GM21737 (cell line): ENCODE measurements at regions not wholly inside any gene's neighbourhood (a gene's known extent, or its start where the extent isn't known, plus 50 kb on each side); places are given as distances from the start of the nearest gene placed in this dataset.
A peak's percentile ranks its signal among the peaks of the same experiment; 100 is the strongest.

ENCODE experiments used
- ATAC-seq: cut with Tn5 transposase; IDR thresholded peaks from one replicate; pipeline ENCODE4 v1.9.1; 2021; ENCODE audit warnings: mild to moderate bottlenecking, moderate library complexity; ENCODE audit not compliant: unreplicated experiment

DNA sequence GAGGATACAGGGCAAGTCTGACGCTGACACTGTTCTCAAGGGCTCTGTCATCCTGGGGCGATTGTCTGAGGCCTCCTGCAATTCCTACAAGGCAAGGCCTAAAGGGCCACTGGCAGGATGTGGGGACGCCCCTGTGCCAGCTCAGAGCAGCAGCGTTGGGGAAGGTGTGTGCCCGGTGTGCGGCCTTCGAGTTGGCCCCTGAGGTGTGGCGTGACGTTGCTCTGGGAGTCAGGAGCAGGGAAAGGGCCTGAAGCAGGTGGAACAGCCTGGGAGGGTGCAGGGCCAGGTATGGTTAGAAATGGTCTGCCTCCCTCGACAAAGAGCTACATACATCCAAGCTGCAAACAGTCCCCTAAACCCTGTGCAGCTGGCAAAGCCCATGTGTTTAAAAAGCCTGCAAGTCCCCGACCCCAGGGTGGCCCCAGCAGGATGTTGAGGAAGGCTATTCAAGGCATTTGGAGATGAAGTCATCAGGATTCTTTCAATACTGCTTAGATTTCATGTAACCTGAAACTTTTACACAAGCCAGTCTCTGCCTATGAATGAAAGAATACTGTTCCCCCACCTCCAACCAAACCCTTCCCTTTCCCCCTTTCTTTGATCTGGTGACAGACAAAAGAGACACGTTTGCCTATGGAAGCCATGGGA lies 142.5 kb upstream of the TNS3 start:
- no peak for ATAC-seq

DNA sequence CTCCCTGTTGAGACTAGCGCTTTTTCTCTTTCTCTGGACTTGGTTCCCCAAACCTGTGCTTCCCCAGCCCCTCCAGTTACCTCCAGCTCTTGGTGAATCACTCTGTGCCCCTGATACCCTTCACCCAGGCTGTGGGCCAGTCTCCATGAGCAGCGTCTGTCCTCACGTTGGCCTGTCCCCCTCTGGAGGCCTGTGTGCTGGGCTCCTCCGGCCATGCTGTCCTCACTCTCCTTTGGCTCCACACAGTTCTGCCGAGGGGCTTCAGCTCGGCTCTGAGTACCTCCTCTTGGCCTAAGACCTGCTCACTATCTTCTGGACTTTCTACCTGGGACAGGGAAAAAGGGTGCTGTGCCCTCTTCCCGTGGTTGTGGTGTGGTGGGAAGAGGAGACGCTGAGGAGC lies 140.2 kb upstream of the TNS3 start:
- no peak for ATAC-seq

DNA sequence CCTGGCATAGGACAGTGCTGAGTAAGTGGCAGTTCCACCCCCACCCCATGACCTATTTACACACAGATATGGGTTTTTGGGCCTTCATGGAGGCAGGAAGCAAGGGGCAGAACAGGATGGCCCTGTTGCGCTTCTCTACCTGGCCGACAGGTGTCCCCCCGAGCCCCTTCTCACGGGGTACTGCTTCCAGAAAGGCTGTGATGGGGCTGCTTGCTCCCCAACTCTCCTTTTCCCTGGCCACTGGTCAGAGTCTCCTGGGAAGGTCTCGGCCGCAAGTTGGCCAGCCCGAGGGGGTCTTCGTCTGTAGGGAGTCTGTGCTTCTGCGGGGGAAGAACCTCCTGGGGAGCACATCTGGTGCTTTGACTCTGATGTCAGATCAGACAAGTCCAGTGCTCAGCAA lies 139.8 kb upstream of the TNS3 start:
- no peak for ATAC-seq

DNA sequence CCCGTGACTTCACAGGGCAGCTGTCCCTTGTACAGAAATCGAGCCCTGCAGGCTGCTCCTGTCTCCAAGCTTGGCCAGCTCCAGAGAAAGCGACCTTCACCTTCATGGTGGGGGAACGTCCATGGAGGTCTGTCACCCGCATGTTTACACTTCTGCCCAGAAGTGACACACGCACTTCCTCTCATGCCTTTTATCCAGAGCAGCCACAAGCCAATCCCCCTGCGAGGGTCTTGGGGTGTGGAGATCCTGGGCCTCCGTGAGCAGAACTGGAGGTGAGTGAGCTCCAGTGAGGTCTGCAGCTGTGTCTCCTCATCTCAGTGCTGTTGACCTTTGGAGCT lies 139.0 kb upstream of the TNS3 start:
- ATAC-seq = no peak

DNA sequence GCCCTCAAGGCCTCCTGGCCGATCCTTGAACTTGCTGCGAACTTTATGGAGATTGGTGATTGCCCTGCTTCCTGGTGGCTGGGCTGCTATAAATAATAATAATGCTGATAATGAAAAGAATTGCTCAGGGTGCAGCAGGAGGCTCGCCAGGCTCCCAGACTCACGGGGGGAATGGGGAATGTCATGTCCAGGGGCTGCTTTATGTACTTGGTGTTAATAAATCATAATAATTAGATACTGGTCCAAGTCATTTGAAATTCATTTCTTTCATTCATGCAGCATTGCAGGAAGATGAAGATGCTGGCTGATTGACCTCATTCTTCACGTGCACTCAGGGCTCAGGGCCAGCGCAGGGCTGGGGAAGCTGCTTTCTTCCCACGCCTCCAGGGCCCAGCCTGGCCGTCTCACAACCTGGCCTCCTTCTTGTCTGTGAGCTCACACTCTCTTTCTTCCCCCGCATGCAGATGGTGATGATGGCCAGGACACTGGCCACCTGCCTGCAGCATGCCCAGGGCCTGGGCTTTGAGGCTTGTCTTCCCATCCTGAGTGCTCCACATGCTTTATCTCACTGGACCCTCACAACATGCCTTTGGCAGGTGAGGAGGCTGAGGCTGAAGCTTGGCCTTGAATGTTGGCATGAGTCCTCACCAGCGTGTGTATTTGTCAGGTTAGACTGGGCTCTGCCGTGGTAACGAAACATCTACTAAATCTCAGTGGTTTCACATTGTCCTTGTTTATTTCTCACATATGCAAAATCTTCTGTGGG lies 138.4 kb upstream of the TNS3 start:
- no peak for ATAC-seq

DNA sequence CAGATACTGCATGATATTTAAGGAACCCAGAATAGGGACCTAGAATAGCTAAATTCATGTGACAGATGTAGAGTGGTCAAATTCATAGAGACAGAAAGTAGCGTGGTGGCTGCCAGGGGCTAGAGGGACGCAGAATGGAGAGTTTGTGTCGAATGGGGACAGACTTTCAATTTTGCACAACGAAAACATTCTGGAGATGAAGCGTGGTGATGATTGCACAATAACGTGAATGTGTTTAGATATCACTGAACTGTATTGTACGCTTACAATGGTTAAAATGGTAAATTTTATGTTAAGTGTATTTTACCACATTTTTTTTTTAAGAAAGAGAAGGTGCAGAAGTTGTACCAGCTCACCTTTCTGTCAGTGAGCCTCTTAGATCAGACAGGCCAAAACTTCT lies 137.8 kb upstream of the TNS3 start:
- ATAC-seq = no peak

DNA sequence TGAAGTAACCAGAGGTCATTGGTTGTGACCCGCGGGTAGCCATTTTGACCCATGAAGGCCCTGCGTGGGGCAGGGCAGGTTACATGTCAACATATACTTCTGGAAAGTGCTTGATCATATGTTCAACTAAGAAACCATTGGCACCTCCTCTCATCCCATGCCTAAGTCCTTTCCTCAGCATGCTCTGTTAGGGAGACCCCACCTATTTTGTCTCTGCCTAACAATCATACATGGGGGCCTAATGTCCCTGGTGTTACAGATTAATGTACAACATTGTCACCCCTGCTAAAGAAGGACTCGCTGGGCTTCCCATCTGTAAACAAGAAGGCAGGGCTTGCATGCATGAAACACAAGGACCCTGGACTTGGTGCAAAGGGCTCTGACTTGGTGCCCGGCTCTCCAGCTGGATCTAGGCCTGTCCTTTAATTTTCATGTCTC lies 133.7 kb upstream of the TNS3 start:
- ATAC-seq = no peak

DNA sequence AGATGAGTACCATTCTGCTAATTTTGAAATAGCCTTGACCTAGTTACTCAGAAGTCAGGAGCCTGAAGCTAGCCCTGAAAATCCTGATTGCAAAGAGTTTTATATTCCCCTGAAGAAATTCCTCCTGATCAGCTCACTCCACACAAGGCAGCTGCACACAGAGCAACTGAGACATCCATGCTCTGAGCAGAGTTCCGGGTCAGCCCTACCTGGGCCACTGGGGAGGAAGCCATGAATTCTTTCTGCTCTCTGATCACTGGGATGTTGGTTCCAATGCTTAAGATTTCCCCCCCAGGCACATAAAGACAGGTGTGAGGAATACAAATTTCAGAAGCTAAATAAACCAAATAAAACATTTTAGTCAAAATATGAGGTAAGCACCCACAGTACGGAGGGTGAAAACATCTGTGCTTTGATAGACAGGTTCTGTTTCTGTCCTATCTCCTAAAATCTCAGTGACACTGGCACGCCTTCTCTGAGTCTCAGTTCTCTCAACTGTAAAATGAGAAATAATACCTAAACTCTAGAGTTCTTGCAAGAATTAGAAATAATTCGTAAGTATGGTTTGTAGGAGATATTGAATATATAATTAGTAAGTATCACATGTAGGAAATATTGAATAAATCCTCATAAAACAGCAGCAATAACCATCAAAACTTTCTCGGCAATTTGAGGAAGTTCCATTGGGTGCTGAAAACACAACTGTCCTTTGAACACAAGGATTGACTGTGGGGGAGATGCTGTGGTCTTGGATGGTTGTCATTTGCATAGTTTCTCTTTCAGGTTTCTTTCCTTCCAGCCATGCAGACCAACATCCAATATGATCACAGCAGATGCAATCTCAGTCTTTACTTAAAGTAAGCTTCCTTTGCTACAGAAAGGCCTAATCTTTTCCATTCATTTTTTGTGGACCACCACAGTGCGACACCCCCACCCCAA lies 133.0 kb upstream of the TNS3 start:
- ATAC-seq = peak; percentile 90

DNA sequence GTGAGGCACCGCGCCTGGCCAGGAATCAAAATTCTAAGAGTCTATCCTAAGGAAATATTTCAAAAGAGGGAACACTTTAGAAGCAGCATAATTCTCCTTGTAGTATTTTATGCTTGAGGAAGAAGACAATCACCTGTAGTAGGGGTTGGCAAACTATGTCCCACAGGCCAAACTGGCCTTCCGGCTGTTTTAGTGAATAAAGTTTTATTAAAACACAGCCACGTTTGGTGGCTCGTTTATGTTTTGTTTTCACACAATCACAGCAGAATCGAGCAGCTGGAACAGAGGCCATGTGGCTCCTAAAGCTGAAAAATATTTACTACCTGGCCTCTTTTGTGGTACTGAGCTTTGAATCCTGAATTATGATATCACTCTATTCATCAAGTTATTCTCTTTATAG lies 131.7 kb upstream of the TNS3 start:
- no peak for ATAC-seq

DNA sequence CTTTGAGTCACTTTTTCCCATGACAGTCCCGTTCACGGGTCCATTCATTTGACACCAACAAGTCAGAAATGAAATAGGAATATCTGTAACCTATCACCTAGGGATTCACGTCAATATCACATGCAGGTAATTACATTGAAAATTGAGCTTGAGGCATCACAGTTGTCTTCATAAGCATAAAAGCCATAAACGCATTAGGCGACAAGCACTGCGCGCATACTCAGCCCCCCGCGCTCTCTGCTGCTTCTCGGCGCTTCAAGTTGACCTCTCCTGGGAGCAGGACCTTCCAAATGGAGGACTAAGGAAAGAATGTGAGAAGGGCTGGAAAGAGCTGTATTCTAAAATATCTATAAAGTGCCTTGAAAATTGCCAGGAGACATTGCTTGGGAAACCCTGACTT lies 130.5 kb upstream of the TNS3 start:
- no peak for ATAC-seq

DNA sequence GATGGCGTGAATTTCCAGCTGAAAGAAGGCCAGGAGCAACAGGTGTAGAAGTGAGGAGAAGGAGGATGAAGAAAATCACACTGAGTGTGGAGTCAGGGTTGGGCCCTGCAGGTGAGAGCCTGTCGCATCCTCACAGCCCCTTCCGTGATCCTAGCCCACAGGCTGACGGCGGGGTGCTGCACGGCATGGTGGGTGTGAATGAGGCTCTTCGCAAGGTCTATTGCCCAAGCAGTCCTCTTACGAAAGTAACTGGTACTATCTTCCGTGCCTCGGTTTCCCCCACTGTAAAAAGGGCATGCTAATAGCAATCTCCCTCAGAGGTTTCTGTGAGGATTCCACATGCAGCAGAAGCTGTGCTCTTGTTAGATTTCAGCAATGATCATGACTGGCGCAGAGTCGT lies 129.9 kb upstream of the TNS3 start:
- ATAC-seq = no peak

DNA sequence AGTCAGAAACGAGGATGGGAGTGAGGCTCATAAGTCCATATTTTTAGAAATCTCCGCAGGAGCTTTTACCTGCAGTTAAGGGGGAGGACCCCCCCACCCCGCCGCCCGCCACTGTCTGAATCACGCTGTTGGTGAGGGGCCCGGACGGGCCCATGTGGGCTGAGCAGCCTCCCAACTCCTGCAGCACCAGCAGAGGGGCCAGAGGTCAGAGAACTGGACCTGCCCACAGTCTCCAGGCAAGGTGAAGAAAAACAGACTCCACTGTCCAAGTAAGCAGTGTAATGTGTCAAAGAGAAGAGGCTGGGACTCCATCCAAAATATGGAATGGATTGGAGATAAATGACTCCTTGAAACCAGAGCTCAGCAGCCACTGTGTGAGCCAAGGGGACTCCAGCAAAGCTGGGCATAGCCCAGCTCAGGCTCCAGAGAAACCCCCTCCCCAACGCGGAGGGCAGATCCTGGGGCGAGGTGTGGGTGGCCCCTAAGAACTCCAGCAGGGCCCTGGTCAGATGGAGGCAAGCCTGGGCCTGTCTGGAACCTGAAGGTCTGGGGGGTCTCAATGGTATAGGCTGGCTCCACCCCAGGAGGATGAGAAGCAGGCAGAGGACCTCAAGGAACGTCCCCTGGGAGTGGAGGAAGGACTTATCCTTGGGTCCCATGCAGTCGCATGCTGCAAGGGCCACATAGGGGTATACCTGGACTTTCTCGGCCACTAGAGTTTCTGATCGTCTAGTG lies 128.5 kb upstream of the TNS3 start:
- ATAC-seq = no peak

DNA sequence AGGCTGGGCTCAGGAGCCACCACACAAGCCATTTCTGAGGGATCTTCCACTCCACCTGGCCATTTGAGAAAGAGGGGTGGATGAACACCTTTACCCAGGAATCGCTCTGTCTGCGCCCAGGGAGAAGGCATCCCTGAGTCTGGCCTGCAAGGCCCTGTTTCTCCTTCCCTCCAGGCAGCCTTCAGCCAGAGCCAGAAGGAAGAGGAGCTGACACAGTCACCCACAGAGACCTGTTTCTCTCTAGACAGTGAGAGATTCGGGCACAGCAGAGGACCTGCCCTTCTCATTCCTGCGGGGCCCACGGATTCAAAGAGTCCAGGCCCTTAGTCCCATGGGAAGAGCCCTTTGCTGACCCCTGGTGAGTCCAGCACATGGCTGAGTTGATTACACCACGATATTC lies 127.5 kb upstream of the TNS3 start:
- ATAC-seq = no peak

DNA sequence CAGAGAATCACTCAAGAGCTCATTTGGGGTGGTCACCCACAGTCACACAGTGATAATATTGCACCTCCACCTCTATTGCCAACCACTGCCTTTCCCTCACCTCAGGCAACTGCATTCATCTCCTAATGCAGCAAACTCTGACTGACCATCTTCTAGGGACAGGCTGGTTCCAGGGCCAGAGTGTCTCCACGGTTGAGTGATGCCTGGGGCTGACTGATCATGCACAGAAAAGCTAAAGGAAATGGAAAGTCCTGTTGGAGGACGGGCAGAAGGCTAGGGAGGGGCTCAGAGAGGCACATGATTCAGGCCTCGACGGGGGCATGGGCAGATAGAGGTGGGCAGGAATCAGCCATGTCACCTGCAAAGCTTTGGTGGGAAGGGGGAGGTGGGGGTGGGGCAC lies 127.1 kb upstream of the TNS3 start:
- no peak for ATAC-seq

DNA sequence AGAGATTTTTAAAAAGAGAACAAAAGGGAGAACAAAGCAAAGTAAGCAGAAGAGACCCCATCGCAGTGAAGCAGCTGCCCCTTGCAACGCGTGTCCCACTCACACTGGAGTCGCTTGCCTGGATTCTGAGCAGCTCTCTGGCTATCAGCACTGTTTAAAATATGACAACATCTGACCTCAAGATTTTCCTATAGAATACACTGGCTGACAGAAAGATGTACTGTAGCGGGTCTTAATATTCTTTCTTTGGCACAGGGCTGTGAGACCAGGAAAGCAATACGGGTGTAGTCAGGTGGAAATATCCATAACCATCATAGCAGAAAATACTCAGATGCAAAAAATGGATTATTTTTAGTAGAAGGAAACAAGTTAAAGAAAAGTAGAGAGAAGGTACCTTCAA lies 125.7 kb upstream of the TNS3 start:
- no peak for ATAC-seq

DNA sequence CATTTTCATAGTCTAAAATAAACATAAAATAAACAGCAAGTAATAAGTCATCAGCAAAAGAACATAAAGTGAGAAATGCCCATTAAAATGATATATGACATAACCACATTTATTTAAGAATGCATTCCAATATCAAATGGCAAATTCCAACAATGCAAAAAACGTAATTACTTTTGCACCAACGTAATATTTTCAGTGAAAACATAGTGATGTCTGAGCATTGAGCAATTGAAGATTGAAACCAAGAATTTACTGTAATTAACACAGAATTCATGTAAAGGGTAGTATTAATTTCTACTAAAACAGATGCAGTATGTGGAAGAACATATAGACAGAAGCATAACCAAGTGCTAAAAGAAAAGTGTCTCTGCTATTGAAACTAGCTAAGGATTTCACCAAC lies 123.0 kb upstream of the TNS3 start:
- no peak for ATAC-seq

DNA sequence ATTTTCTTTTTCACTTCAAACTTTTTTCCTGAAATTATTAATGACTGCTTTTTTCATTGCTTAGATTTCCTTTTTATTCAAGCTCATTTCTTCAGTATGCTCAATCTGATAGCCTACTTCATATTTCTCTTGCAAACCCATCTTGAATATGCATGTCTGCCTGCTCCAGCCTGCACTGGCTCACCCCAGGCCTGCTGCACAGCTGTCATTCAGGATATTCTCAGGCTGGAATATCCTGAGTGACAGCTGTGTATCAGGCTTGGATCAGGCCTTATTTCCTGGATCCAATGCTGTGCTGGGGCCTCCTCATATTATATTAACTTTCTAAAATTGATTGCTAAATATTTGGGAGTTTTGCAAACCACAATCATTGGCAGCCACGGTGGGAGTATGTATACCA lies 120.2 kb upstream of the TNS3 start:
- ATAC-seq = no peak

DNA sequence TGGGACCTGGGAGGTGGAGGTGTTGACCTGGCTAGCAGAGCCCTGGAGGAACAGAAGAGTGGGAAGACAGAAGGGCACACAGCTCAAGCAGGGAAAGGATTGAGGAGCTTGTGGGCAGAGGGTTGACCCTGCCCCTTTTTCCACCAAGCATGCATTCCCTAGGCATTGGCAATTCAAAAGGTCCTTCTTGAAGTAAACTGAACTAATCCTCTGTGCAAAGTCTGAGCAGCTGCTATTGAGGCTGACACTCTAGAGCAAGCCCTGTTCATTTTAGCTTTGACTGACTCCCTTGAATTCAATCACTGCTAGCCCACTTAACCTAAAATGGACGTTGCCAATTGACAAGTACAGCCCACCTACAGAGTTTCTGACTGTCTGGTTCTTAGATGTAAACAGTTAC lies 116.5 kb upstream of the TNS3 start:
- no peak for ATAC-seq

DNA sequence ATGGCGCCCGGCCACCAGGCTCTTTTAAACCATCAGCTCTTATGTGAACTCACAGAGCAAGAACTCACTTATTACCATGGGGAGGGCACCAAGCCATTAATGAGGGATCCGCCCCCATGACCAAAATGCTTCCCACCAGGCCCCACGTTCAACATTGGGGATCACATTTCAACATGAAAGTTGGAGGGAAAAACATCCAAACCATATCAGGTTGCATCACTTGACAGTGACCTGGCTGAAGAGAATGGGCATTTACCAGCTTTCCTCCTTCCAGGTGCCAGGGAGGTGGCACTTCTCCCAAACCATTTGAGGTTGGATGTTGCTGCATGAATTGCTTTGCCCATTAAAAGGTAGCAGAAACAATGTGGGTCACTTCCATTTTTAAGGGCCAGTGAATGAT lies 115.6 kb upstream of the TNS3 start:
- no peak for ATAC-seq

DNA sequence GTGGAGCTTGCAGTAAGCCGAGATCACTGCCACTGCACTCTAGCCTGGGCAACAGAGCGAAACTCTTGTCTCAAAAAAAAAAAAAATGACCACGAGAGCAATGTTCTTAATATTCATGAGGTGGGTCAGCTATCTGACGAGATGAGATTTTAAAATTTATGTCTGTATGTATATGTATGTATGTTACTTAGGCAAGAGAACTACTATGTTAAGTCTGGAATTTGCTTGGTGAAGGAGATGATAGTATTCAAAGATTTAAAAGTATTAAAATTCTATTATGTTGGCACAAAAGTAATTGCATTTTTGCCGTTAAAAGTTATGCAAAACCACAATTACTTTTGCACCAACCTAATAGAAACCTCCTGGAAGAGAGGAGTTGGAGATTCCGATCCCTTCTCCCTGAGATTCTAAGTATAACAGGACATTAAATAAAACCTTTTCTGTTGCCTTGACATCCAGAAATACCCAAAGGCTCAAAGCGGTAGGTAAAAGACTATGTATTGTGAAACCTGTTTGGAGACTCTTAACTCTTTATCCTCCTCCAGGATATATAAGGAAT lies 114.3 kb upstream of the TNS3 start:
- ATAC-seq = no peak

DNA sequence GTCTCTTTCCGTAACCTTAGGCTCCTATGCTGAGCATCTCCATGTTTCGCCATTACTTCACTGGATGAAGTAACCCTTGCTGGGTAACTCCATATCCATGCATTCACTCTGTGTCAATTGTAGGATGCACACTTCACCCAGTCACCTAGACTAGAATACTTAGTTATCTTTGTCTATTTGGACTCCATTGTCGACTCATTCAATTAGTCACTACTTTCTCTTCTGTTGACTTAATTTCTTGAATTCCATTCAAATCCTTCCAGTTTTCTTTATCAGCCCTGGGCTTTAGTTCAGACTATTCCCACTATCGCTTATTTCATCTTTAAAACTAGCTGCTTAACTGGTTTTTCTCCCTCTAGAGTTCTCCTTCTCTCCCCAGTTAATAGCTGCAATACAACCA lies 111.3 kb upstream of the TNS3 start:
- no peak for ATAC-seq
